ENCODE measurements at regions not wholly inside any gene's neighbourhood (a gene's known extent, or its start where the extent isn't known, plus 50 kb on each side); places are given as distances from the start of the nearest gene placed in this dataset.

DNA sequence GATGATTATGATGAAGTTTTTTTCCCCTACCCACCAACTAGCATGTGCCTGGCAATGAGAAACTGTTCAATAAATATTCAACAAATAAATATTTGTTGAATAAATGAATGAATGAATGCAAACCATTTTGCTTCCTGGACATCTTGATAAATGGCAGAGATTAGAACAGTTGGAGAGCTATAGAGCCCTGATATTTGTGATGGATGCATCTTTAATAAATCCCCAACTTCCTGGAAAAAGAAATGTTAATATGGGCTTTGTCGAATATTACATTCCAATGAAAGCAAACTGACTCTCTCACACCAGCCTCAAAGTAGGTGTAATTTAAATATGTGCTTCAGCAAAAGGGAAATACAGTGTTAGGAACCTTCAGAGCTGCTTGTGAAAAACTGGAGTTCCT, 419.7 kb downstream of the MID1IP1 start:
- TF ChIP-seq, protein P1, sequence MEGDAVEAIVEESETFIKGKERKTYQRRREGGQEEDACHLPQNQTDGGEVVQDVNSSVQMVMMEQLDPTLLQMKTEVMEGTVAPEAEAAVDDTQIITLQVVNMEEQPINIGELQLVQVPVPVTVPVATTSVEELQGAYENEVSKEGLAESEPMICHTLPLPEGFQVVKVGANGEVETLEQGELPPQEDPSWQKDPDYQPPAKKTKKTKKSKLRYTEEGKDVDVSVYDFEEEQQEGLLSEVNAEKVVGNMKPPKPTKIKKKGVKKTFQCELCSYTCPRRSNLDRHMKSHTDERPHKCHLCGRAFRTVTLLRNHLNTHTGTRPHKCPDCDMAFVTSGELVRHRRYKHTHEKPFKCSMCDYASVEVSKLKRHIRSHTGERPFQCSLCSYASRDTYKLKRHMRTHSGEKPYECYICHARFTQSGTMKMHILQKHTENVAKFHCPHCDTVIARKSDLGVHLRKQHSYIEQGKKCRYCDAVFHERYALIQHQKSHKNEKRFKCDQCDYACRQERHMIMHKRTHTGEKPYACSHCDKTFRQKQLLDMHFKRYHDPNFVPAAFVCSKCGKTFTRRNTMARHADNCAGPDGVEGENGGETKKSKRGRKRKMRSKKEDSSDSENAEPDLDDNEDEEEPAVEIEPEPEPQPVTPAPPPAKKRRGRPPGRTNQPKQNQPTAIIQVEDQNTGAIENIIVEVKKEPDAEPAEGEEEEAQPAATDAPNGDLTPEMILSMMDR (IDR thresholded peaks at IDR 0.05) = no peak
- no peak overlapping the region for H3K27ac ChIP-seq
- no peaks in the 10 kb centered on the region for H3K36me3 ChIP-seq
- no peaks in the 10 kb centered on the region for H3K27me3 ChIP-seq (replicated peaks; ENCODE audit: insufficient read depth)
- DNase-seq (ENCODE audit: low spot score) (no peak), ATAC-seq (ENCODE audit: insufficient number of reproducible peaks, low FRiP score, low read depth) (no peak)
- H3K4me3 ChIP-seq = no peak overlapping the region
- no peaks in the 10 kb centered on the region for H3K4me1 ChIP-seq (ENCODE audit: control insufficient read depth in 1 of 2, low read depth in 2 of 2)
- H3K9me3 ChIP-seq = no peaks in the 10 kb centered on the region

GRCh38 chrX:39222346-39223113, 421.3 kb downstream of the MID1IP1 start:
- no peaks in the 10 kb centered on the region for H3K36me3 ChIP-seq
- no peak overlapping the region for H3K4me3 ChIP-seq
- TF ChIP-seq, protein P1 (IDR thresholded peaks at IDR 0.05) = no peak
- H3K4me1 ChIP-seq (ENCODE audit: control insufficient read depth in 1 of 2, low read depth in 2 of 2) = no peaks in the 10 kb centered on the region
- no peaks in the 10 kb centered on the region for H3K27me3 ChIP-seq (replicated peaks; ENCODE audit: insufficient read depth)
- H3K27ac ChIP-seq = no peak overlapping the region
- no peaks in the 10 kb centered on the region for H3K9me3 ChIP-seq
- ATAC-seq (ENCODE audit: insufficient number of reproducible peaks, low FRiP score, low read depth) (no peak), DNase-seq (ENCODE audit: low spot score) (no peak)

DNA sequence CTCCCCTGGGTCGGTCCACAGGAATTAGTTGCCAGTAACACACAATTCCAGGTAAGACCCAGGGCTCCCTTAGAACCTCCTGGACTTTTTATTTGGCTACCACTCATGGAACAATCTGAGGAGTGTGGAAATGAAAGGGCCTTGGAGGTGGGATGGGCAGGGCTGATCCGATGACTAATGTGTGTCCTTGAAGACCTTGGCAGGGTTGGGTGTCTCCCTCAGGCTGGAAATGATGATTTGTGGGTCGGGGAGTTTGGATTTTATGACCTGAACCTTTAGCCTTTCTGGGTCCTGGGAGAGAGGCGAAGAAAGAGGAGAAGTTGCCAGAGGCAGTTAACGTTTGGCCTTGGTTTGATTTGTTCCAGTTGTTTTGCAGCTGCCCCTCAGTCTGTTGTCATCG, 425.0 kb downstream of the MID1IP1 start:
- no peak for DNase-seq (ENCODE audit: low spot score)
- no peak overlapping the region for H3K27ac ChIP-seq
- no peaks in the 10 kb centered on the region for H3K36me3 ChIP-seq

DNA sequence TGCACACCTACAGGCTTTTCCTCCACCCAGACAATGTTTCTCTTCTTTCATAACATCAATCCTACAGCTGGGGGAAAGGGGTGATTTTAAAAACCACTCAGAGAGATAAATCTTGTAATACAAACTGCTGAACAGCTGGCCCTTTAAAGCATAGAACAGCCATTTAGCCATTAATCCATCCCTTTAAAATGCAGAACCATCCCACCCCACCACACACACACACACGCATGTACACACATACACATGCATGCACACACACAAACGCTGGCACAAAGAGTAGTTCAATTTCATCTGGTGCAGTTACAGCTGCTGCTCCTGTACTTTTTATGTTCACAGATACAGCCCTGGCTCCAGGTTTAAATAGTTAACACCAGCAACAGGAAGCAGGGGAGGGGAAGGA, 426.1 kb downstream of the MID1IP1 start:
- Histone ChIP-seq H3K27ac (no peak overlapping the region), H3K36me3 (no peaks in the 10 kb centered on the region), H3K27me3 (replicated peaks; ENCODE audit: insufficient read depth) (no peaks in the 10 kb centered on the region), H3K4me3 (no peak overlapping the region), H3K9me3 (no peaks in the 10 kb centered on the region), H3K4me1 (ENCODE audit: control insufficient read depth in 1 of 2, low read depth in 2 of 2) (no peaks in the 10 kb centered on the region)
- TF ChIP-seq, protein P1 (IDR thresholded peaks at IDR 0.05) = no peak
- ATAC-seq (ENCODE audit: insufficient number of reproducible peaks, low FRiP score, low read depth) = no peak
- no peak for DNase-seq (ENCODE audit: low spot score)

More for the DNA sequence above, 425.0 kb downstream of the MID1IP1 start:
- TF ChIP-seq, protein P1 (IDR thresholded peaks at IDR 0.05) = no peak
- no peak overlapping the region for H3K4me3 ChIP-seq
- no peak for ATAC-seq (ENCODE audit: insufficient number of reproducible peaks, low FRiP score, low read depth)
- no peaks in the 10 kb centered on the region for H3K4me1 ChIP-seq (ENCODE audit: control insufficient read depth in 1 of 2, low read depth in 2 of 2)
- no peaks in the 10 kb centered on the region for H3K27me3 ChIP-seq (replicated peaks; ENCODE audit: insufficient read depth)
- no peaks in the 10 kb centered on the region for H3K9me3 ChIP-seq

DNA sequence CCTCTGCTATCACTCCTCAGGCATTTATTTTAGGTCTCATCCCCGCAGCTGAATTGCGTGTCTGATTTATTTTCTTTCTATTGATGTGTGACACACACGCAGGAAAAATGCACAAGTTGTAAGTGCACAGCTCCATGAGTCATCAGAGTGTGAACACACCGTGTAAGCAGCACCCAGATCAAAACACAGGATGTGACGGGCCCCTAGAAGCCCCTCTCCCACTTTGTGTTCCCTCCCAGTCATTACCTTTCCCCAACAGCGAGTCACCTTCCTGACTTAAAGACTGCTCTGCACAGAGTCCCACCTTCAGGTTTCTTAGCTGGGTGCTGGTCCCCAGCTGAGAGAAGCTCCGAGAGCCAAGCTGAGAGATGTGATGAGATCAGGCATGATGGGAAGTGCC, 436.7 kb downstream of the MID1IP1 start:
- DNase-seq (ENCODE audit: low spot score) (no peak), ATAC-seq (ENCODE audit: insufficient number of reproducible peaks, low FRiP score, low read depth) (no peak)
- no peaks in the 10 kb centered on the region for H3K27me3 ChIP-seq (replicated peaks; ENCODE audit: insufficient read depth)
- H3K4me1 ChIP-seq (ENCODE audit: control insufficient read depth in 1 of 2, low read depth in 2 of 2) = no peaks in the 10 kb centered on the region
- H3K27ac ChIP-seq = no peak overlapping the region
- H3K36me3 ChIP-seq = no peaks in the 10 kb centered on the region
- no peaks in the 10 kb centered on the region for H3K9me3 ChIP-seq
- TF ChIP-seq, protein P1 (IDR thresholded peaks at IDR 0.05) = no peak
- H3K4me3 ChIP-seq = no peak overlapping the region
